Left colon (tissue), 2 donors: ENCODE measurements at regions not wholly inside any gene's neighbourhood (a gene's known extent, or its start where the extent isn't known, plus 50 kb on each side); places are given as distances from the start of the nearest gene placed in this dataset.
A peak's percentile ranks its signal among the peaks of the same experiment; 100 is the strongest.

ENCODE experiments used
- ATAC-seq: fragments of 200-7000 bp; cut with Tn5 transposase; one replicate; pipeline ENCODE4 v1.9.1; 2020; ENCODE audit warnings: mild to moderate bottlenecking, moderate library complexity
- DNase-seq, 2 donors: peaks; one replicate each; pipeline ENCODE4 v3.0.0-alpha.2; 2020
- intact Hi-C, 2 donors: fragments of 100-400 bp; cut with DNase I in 1 of 2; cut with micrococcal nuclease in 1 of 2; formaldehyde crosslinking; loops; one replicate each; pipeline versions ENCODE4 v1.11.2 to v1.14.0; 2022; cut with DNase I, micrococcal nuclease
- donor health status: DM: no; HTN: no; CAD: no.
- donor health status: DM: yes; HTN: yes; CAD: no.

- intact Hi-C loops = no loop called here
- no peak for ATAC-seq
- DNase-seq = no peak
Observed at GRCh38 chr1:230531103-230531502, 105.0 kb upstream of the PGBD5 start.

GRCh38 chr1:230519246-230519645 is 93.1 kb upstream of the PGBD5 start:
- ATAC-seq = no peak
- DNase-seq = no peak
- intact Hi-C loops = no loop called here

DNA sequence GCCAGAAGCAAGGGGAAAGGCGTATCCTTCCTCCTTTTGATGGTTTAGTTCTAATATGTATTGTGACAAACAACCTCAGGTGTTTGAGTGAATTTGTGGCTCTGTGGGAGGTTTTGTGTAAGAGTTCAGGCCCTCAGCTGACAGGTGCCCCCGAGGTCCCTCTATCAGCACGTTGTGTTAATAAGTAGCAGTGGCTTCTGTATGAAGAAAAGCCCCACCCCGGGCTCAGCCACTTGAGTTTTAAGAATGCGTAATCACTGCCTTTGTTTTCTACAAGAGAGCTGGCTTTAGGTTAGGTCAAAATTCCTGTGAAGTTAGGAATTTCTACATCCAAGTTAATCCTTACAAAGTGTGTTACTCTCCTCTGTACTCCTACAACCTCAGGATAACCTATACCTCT is 92.4 kb upstream of the PGBD5 start:
- ATAC-seq (no peak), DNase-seq (no peak)
- intact Hi-C loops = no loop called here

DNA sequence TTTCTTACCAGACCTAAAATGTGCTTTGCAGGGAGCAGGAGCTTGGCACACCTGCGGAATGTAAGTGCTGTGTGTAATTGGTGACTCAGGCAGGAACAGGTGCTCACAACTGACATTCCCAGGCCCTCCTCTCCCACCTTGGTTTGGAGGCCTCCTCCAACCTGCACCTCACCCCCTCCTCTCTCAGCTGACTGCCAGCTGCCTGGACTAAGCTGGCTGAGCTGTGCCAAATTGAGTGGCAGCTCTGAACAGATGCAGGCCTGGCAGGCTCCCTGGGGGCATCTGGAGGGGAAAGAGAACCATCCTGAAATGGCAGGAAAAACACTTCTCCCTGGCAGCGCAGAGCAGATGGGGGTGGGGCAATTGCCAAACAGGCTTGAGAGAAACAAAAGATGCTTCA is 91.7 kb upstream of the PGBD5 start:
- DNase-seq (no peak), ATAC-seq (no peak)
- intact Hi-C loops = no loop called here

- DNase-seq = no peak
- ATAC-seq = no peak
- intact Hi-C loops = no loop called here
Observed at GRCh38 chr1:230517326-230517725, 91.2 kb upstream of the PGBD5 start.

DNA sequence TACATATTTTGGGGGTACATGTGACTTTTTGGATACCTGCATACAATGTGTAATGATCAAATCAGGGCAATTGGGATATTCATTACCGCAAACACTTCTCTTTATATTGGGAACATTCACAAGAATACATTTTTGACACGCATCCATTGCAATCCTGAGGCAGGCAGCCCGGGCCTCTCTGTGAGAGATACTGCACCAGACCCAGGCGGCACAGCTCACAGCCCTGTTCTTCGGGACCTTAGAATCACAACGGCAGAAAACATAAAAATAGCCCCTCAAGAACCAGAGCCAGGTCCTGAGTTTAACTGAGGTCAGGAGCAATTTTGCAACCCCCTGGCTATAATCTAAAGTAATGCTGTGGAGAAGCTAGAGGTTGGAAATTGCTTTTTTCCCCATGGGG is 90.8 kb upstream of the PGBD5 start:
- intact Hi-C loops = no loop called here
- no peak for DNase-seq
- no peak for ATAC-seq

DNA sequence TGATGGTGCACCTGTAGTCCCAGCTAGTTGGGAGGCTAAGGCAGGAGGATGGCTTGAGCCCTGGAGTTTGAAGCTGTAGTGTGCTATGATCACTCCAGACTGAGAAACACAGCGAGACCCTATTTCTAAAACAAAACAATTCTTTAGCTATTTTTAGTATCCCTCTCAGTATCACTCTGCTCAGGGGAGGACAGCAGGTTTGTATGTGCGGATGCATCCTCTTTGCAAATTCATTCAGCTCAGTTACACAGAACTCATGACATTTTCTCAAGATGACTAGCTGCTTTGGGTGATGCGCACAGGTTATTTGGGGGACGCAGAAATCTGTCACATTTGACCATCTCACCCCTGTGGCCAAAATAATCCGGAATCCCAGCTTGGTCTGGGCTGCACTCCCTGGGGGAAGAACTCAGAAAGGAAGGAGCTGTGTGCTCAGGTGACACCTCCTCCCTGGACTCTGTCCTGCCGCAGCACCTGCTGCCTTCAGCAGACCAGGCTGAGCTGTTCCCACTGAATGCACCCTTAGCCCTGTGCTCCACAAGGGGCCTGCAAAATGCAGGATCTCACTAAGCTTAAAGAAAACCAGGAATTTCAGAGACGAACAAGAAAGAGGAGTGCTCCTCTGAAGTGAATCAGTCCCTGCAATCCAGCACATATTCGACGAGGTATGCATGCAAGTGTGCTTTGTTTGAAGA is 89.5 kb upstream of the PGBD5 start:
- ATAC-seq = peak; percentile 78
- no peak for DNase-seq
- intact Hi-C loops = no loop called here

- no peak for ATAC-seq
- intact Hi-C loops = no loop called here
- DNase-seq = no peak
Observed at GRCh38 chr1:230510496-230510895, 84.4 kb upstream of the PGBD5 start.

GRCh38 chr1:230509281-230509977 is 83.3 kb upstream of the PGBD5 start:
- intact Hi-C loops = no loop called here
- ATAC-seq (no peak), DNase-seq (no peak)

DNA sequence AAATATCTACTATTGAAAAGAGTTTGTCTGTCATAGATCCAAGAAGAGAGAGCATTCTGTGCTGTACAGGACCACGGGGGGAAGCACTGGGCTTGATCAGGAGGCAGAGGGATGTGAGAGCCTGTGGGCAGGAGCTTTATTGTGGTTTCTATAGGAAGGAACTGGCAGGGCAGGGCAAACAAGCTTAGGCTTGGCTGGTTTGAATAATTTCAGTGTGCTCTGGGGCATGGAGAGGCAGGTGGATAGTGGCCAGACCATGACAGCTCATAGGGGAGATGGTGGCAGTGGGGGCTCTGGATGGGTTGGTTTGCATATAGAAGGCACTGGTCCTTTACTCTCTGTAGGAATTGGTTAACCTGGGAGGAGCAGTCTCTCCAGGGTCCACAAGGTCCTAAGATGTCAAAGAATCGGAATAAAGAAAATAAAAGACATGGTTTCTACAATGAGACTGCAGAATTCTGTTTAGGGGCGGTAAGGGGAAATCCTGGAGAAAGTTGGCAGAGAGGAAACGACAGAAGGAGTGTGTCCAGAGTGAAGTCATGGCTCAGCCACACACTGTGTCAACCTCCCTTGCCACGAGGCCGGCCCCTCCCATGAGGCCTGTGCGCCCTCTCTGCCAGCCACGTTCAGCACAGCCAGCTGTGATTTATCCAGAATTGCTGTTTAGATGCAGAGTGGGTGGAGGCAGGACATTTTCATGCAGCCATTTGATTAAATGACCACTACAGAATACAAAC is 81.7 kb upstream of the PGBD5 start:
- intact Hi-C loops = no loop called here
- DNase-seq = peak in 1 of 2 donors; percentile 29
- ATAC-seq = peak; percentile 56

- intact Hi-C loops = no loop called here
- ATAC-seq (no peak), DNase-seq (no peak)
Observed at GRCh38 chr1:230507236-230507635, 81.1 kb upstream of the PGBD5 start.

DNA sequence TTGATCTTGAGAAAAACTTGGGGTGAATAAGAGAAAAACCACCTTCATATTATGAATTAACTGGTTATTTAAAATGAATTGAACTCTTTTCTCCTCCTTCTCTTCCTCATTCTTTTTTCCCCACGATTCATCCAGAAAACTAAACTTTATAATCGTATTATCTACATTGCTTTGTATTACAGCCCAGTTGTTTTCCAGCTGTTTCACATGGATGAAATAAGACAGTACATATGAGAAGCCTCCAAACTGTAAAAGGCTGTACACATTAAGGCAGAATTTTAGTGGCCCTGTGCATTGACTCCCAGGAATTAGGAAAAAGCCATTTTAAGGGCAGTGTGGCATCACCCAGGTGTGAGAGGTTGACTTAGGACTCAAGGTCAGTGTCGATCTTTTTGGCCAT is 80.3 kb upstream of the PGBD5 start:
- ATAC-seq (no peak), DNase-seq (no peak)
- intact Hi-C loops = no loop called here

- no peak for ATAC-seq
- intact Hi-C loops = no loop called here
Observed at GRCh38 chr1:230504310-230504709, 78.2 kb upstream of the PGBD5 start.

GRCh38 chr1:230503726-230504125 is 77.6 kb upstream of the PGBD5 start:
- DNase-seq (no peak), ATAC-seq (no peak)
- intact Hi-C loops = no loop called here

More at GRCh38 chr1:230504310-230504709, 78.2 kb upstream of the PGBD5 start:
- no peak for DNase-seq

- no peak for DNase-seq
- no peak for ATAC-seq
- intact Hi-C loops = no loop called here
Observed at GRCh38 chr1:230502996-230503395, 76.9 kb upstream of the PGBD5 start.

DNA sequence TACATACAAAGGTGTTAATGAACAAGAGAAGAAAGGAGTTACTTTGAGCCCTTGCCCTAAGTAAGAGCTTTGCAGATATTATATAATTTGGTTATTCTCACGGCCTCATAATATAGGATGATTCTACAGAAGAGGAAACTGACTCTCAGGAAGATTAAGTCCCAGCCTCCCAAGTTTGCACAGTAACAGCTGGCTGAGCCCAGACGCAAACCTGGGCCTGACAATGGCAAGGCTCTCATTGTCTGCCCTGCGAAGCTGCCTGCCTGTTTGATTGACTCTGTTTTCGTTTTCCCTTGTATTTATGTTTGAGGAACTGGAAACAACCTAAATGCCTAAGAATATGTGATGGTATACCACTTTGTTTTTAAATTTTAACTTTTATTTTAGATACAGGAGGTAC is 76.2 kb upstream of the PGBD5 start:
- ATAC-seq (peak; percentile 29), DNase-seq (no peak)
- intact Hi-C loops = no loop called here

- DNase-seq (peak in 1 of 2 donors; percentile 24), ATAC-seq (peak; percentile 71)
- intact Hi-C loops = no loop called here
Observed at GRCh38 chr1:230501849-230502248, 75.7 kb upstream of the PGBD5 start.

- no peak for ATAC-seq
- intact Hi-C loops = no loop called here
Observed at GRCh38 chr1:230501242-230501641, 75.1 kb upstream of the PGBD5 start.

GRCh38 chr1:230500063-230500462 is 73.9 kb upstream of the PGBD5 start:
- intact Hi-C loops = no loop called here
- no peak for ATAC-seq
- DNase-seq = no peak

More at GRCh38 chr1:230501242-230501641, 75.1 kb upstream of the PGBD5 start:
- DNase-seq = no peak

GRCh38 chr1:230499496-230499895 is 73.4 kb upstream of the PGBD5 start:
- intact Hi-C loops = no loop called here
- ATAC-seq = no peak
- DNase-seq = no peak
